IMR-90 (cell line): ENCODE measurements at regions not wholly inside any gene's neighbourhood (a gene's known extent, or its start where the extent isn't known, plus 50 kb on each side); places are given as distances from the start of the nearest gene placed in this dataset.

Experiments used
- ATAC-seq: fragments of 200-7000 bp; cut with Tn5 transposase; 2 replicates; pipeline ENCODE4 v1.9.1; 2020; ENCODE audit warnings: low read depth, mild to moderate bottlenecking, moderate library complexity
- BruUV-seq: library from RNA; stranded (reverse); fragments of 400-500 nt; replicated peaks from 2 replicates; lab custom pipeline; 2021; lab: Mats Ljungman, UMichigan
- CTCF ChIA-PET: fragments of 300-600 bp; formaldehyde crosslinking; extraction: SDS; loops from one replicate; lab custom pipeline; 2021; ENCODE audit warnings: antibody characterized with exemption; lab: Yijun Ruan, JAX
- POLR2A ChIA-PET: fragments of 300-600 bp; sonication (Branson Sonifier 250); formaldehyde crosslinking; loops from one replicate; lab custom pipeline; 2022; ENCODE audit warnings: antibody characterized with exemption; ENCODE audit not compliant: unreplicated experiment; lab: Charles Lee
- DNase-seq: peaks from one replicate; pipeline ENCODE4 v3.0.0; 2013
- H2AFZ ChIP-seq: replicated peaks from 2 replicates; pipeline ENCODE3; 2013; ENCODE audit warnings: low read length, mild to moderate bottlenecking; ENCODE audit not compliant: poor library complexity
- H2AK5ac ChIP-seq: 2 replicates; pipeline ENCODE4 v1.6.1; 2013; ENCODE audit warnings: low read depth, low read length, inconsistent platforms
- H2AK9ac ChIP-seq: replicated peaks from 2 replicates; pipeline ENCODE3; 2013; ENCODE audit warnings: mild to moderate bottlenecking, low read depth, low read length, moderate library complexity; ENCODE audit not compliant: poor library complexity
- H2BK120ac ChIP-seq: 2 replicates; pipeline ENCODE4 v1.6.1; 2013; ENCODE audit warnings: low read depth, low read length, inconsistent platforms
- H2BK15ac ChIP-seq: 3 replicates; pipeline ENCODE4 v1.6.1; 2013; ENCODE audit warnings: low read depth, low read length, inconsistent platforms
- H2BK20ac ChIP-seq: 2 replicates; pipeline ENCODE4 v1.6.1; 2013; ENCODE audit warnings: low read depth, mild to moderate bottlenecking, inconsistent platforms, low read length, moderate library complexity
- H2BK5ac ChIP-seq: 2 replicates; pipeline ENCODE4 v1.6.1; 2013; ENCODE audit warnings: mild to moderate bottlenecking, low read depth, low read length, inconsistent platforms; ENCODE audit not compliant: poor library complexity, severe bottlenecking
- H3K14ac ChIP-seq: replicated peaks from 2 replicates; pipeline ENCODE4 v1.6.1; 2013; ENCODE audit warnings: low read depth, low read length, inconsistent platforms
- H3K18ac ChIP-seq: 2 replicates; pipeline ENCODE4 v1.6.1; 2013; ENCODE audit warnings: low read depth, low read length, control low read depth
- H3K23ac ChIP-seq: 2 replicates; pipeline ENCODE4 v1.6.1; 2013; ENCODE audit warnings: low read depth, low read length, inconsistent platforms
- H3K27ac ChIP-seq: 2 replicates; pipeline ENCODE4 v1.5.1; 2013; ENCODE audit warnings: mild to moderate bottlenecking, control low read depth, low read length; ENCODE audit not compliant: insufficient read depth
- H3K27me3 ChIP-seq: 2 replicates; pipeline ENCODE4 v1.6.1; 2013; ENCODE audit warnings: low read length; ENCODE audit not compliant: control insufficient read depth, insufficient read depth
- H3K36me3 ChIP-seq: 2 replicates; pipeline ENCODE4 v1.6.1; 2013; ENCODE audit warnings: low read length, mixed read lengths; ENCODE audit not compliant: control insufficient read depth, insufficient read depth
- H3K4ac ChIP-seq: 2 replicates; pipeline ENCODE4 v1.6.1; 2013; ENCODE audit warnings: low read depth, low read length, inconsistent platforms
- H3K4me1 ChIP-seq: 2 replicates; pipeline ENCODE4 v1.6.1; 2013; ENCODE audit warnings: low read length, mixed read lengths; ENCODE audit not compliant: control insufficient read depth, insufficient read depth
- H3K4me2 ChIP-seq: 2 replicates; pipeline ENCODE4 v1.6.1; 2013; ENCODE audit warnings: low read depth, mild to moderate bottlenecking, control low read depth, low read length, moderate library complexity
- H3K4me3 ChIP-seq: 2 replicates; pipeline ENCODE4 v1.5.1; 2013; ENCODE audit warnings: low read depth, mild to moderate bottlenecking, control low read depth, low read length, moderate library complexity; ENCODE audit not compliant: insufficient read depth
- H3K56ac ChIP-seq: 2 replicates; pipeline ENCODE4 v1.6.1; 2013; ENCODE audit warnings: low read length, inconsistent platforms; ENCODE audit not compliant: insufficient read depth; ENCODE audit errors: extremely low read depth
- H3K79me1 ChIP-seq, 2 experiments: 2 replicates each; pipeline ENCODE4 v1.6.1; 2013; ENCODE audit warnings: low read length in 2 of 2, inconsistent platforms in 1 of 2, low read depth in 1 of 2
- H3K9ac ChIP-seq: 2 replicates; pipeline ENCODE4 v1.6.1; 2013; ENCODE audit warnings: low read depth, low read length, control low read depth
- H3K9me1 ChIP-seq: 2 replicates; pipeline ENCODE4 v1.6.1; 2013; ENCODE audit warnings: low read length, inconsistent platforms; ENCODE audit not compliant: insufficient read depth
- H3K9me3 ChIP-seq: 2 replicates; pipeline ENCODE4 v1.6.1; 2013; ENCODE audit warnings: low read length; ENCODE audit not compliant: control insufficient read depth, insufficient read depth
- H4K20me1 ChIP-seq: 2 replicates; pipeline ENCODE4 v1.6.1; 2013; ENCODE audit warnings: low read length, inconsistent platforms; ENCODE audit not compliant: insufficient read depth
- H4K5ac ChIP-seq: 2 replicates; pipeline ENCODE4 v1.6.1; 2013; ENCODE audit warnings: mild to moderate bottlenecking, low read depth, low read length, control low read depth
- H4K8ac ChIP-seq, 2 experiments: 2 replicates each; pipeline ENCODE4 v1.6.1; 2013; ENCODE audit warnings: low read depth in 2 of 2, low read length in 2 of 2, control low read depth in 1 of 2, inconsistent platforms in 1 of 2
- H4K91ac ChIP-seq: 2 replicates; pipeline ENCODE4 v1.6.1; 2013; ENCODE audit warnings: low read depth, low read length, inconsistent platforms; ENCODE audit not compliant: insufficient read depth
- BHLHE40 ChIP-seq: fragments of 150-350 bp; IDR thresholded peaks from 2 replicates; pipeline ENCODE4 v1.6.1; 2016; ENCODE audit warnings: mild to moderate bottlenecking, low read depth, low read length
- CEBPB ChIP-seq: IDR thresholded peaks from 2 replicates; pipeline ENCODE4 v1.6.1; 2012; ENCODE audit warnings: low read depth, low read length, improper control_type of control experiment
- CHD1 ChIP-seq: IDR thresholded peaks from 2 replicates; pipeline ENCODE4 v1.6.1; 2012; ENCODE audit warnings: low read depth, low read length, improper control_type of control experiment
- ELK1 ChIP-seq: fragments of 150-350 bp; IDR thresholded peaks from 2 replicates; pipeline ENCODE4 v1.6.1; 2016; ENCODE audit warnings: low read depth, mild to moderate bottlenecking, low read length, moderate library complexity, borderline replicate concordance
- FOS ChIP-seq: fragments of 150-350 bp; IDR thresholded peaks from 2 replicates; pipeline ENCODE4 v1.6.1; 2016; ENCODE audit warnings: low read depth, low read length
- MAFK ChIP-seq: IDR thresholded peaks from 2 replicates; pipeline ENCODE4 v1.6.1; 2012; ENCODE audit warnings: low read depth, low read length, improper control_type of control experiment
- MAZ ChIP-seq: IDR thresholded peaks from 2 replicates; pipeline ENCODE4 v1.6.1; 2012; ENCODE audit warnings: low read depth, mild to moderate bottlenecking, low read length, improper control_type of control experiment, moderate library complexity, borderline replicate concordance
- MXI1 ChIP-seq: IDR thresholded peaks from 2 replicates; pipeline ENCODE4 v1.6.1; 2012; ENCODE audit warnings: low read depth, mild to moderate bottlenecking, low read length, moderate library complexity, borderline replicate concordance
- NFE2L2 ChIP-seq: fragments of 150-350 bp; IDR thresholded peaks from 2 replicates; pipeline ENCODE4 v1.6.1; 2016; ENCODE audit warnings: low read depth, mild to moderate bottlenecking, low read length
- POLR2A ChIP-seq: IDR thresholded peaks from 2 replicates; pipeline ENCODE4 v1.6.1; 2012; ENCODE audit warnings: mild to moderate bottlenecking, low read depth, low read length
- RAD21 ChIP-seq: IDR thresholded peaks from 2 replicates; pipeline ENCODE4 v1.6.1; 2012; ENCODE audit warnings: low read length, improper control_type of control experiment
- RCOR1 ChIP-seq: IDR thresholded peaks from 2 replicates; pipeline ENCODE4 v1.6.1; 2012; ENCODE audit warnings: mild to moderate bottlenecking, low read length, improper control_type of control experiment; ENCODE audit not compliant: insufficient replicate concordance
- RFX5 ChIP-seq: IDR thresholded peaks from 2 replicates; pipeline ENCODE4 v1.8.0; 2012; ENCODE audit warnings: low read depth, mild to moderate bottlenecking, low read length, moderate library complexity
- SMC3 ChIP-seq: fragments of 150-350 bp; IDR thresholded peaks from 2 replicates; pipeline ENCODE4 v1.6.1; 2016; ENCODE audit warnings: low read depth, mild to moderate bottlenecking, antibody characterized with exemption, low read length, moderate library complexity
- USF2 ChIP-seq: fragments of 150-350 bp; IDR thresholded peaks from 2 replicates; pipeline ENCODE4 v1.6.1; 2017; ENCODE audit warnings: mild to moderate bottlenecking, antibody characterized with exemption, low read length, low read depth
- dilution Hi-C: fragments of 300-500 bp; cut with HindIII; formaldehyde crosslinking; loops from one replicate; pipeline ENCODE4 v1.14.3; 2018; ENCODE audit warnings: low sequenced_read_pairs; ENCODE audit not compliant: unreplicated experiment
- in situ Hi-C: fragments of 300-500 bp; cut with MboI; formaldehyde crosslinking; loops from 3 replicates; pipeline ENCODE4 v1.14.3; 2019; ENCODE audit warnings: low sequenced_read_pairs, inconsistent platforms, mixed read lengths
- intact Hi-C: fragments of 100-400 bp; cut with micrococcal nuclease; formaldehyde crosslinking; loops from 2 replicates; pipeline ENCODE4 v1.10.0; 2022
- TF ChIP-seq, protein P1 (sequence below): conservative IDR thresholded peaks from 2 replicates; pipeline ENCODE4 v1.5.1; 2012; ENCODE audit warnings: mild to moderate bottlenecking, low read depth, low read length, improper control_type of control experiment

GRCh38 chr5:116640236-116640635, 65.6 kb upstream of the SEMA6A start:
- dilution Hi-C loops = no loop called here
- TF ChIP-seq NFE2L2 = no peak
- no peak for TF ChIP-seq MXI1
- TF ChIP-seq CHD1 = no peak
- TF ChIP-seq ELK1 = no peak
- TF ChIP-seq BHLHE40 = no peak
- no peak for TF ChIP-seq RAD21
- TF ChIP-seq, protein P1, sequence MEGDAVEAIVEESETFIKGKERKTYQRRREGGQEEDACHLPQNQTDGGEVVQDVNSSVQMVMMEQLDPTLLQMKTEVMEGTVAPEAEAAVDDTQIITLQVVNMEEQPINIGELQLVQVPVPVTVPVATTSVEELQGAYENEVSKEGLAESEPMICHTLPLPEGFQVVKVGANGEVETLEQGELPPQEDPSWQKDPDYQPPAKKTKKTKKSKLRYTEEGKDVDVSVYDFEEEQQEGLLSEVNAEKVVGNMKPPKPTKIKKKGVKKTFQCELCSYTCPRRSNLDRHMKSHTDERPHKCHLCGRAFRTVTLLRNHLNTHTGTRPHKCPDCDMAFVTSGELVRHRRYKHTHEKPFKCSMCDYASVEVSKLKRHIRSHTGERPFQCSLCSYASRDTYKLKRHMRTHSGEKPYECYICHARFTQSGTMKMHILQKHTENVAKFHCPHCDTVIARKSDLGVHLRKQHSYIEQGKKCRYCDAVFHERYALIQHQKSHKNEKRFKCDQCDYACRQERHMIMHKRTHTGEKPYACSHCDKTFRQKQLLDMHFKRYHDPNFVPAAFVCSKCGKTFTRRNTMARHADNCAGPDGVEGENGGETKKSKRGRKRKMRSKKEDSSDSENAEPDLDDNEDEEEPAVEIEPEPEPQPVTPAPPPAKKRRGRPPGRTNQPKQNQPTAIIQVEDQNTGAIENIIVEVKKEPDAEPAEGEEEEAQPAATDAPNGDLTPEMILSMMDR = no peak
- TF ChIP-seq POLR2A = no peak
- no peak for TF ChIP-seq MAZ
- no peak for TF ChIP-seq CEBPB
- TF ChIP-seq FOS = no peak
- no peak for TF ChIP-seq RCOR1
- no peak for TF ChIP-seq SMC3
- no peak for TF ChIP-seq USF2
- TF ChIP-seq RFX5 = no peak
- TF ChIP-seq MAFK = no peak
- Histone ChIP-seq H3K4me2 (no peak overlapping the region), H2BK5ac (no peak overlapping the region), H2BK20ac (no peak overlapping the region), H2BK15ac (no peak overlapping the region), H2AFZ (no peak overlapping the region), H3K79me1 (no peaks in the 10 kb centered on the region), H3K4me3 (no peak overlapping the region), H3K27ac (no peak overlapping the region), H3K14ac (no peak overlapping the region), H4K8ac (no peak overlapping the region), H4K91ac (no peak overlapping the region), H3K23ac (no peak overlapping the region), H3K27me3 (no peaks in the 10 kb centered on the region), H4K5ac (no peak overlapping the region), H2AK9ac (no peak overlapping the region), H4K20me1 (no peaks in the 10 kb centered on the region), H3K9me3 (peaks cover 4% of the 10 kb centered on the region; the same call in 1 of the 2 replicates), H2AK5ac (no peak overlapping the region), H3K4me1 (no peaks in the 10 kb centered on the region), H3K9me1 (no peaks in the 10 kb centered on the region), H3K9ac (no peak overlapping the region), H3K4ac (no peak overlapping the region), H2BK120ac (no peak overlapping the region), H3K18ac (no peak overlapping the region), H3K56ac (no peak overlapping the region), H3K36me3 (no peaks in the 10 kb centered on the region)
- POLR2A ChIA-PET = no interaction called here
- in situ Hi-C loops = no loop called here
- BruUV-seq = no TSS peak
- DNase-seq (no peak), ATAC-seq (no peak)
- CTCF ChIA-PET = no interaction called here
- intact Hi-C loops = no loop called here
